ENCODE measurements at regions not wholly inside any gene's neighbourhood (a gene's known extent, or its start where the extent isn't known, plus 50 kb on each side); places are given as distances from the start of the nearest gene placed in this dataset.
A peak's percentile ranks its signal among the peaks of the same experiment; 100 is the strongest.

DNA sequence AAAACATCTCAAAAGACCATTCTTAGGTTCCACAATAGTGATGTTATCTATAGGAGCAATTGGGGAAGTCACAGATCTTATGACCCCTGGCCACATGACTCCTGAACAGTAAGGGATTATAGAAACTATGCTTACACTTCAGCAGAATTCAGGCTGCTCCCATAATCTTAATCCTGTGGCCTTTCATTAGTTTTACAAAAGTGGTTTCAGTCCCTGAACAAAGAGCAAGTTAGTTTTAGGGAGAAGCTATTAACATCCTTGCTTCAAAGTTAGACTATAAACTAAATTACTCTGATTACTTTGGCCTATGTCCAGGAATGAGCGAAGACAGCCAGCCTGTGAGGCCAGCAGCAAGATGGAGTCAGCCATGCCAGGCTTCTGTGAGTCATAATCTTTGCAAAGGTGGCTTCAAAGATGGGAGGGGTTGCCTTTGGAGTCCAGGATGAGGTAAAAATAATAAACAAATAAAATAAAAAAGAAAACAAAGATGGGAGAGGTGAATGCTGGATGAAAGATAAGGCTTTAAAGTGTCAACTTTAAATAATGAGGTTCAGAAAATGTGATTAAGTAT, 168.7 kb upstream of the NDUFV2 start (continued):
- TF ChIP-seq BHLHE40 (IDR thresholded peaks at IDR 0.05; ENCODE audit: low read length) (no peak), PCBP2 (IDR thresholded peaks at IDR 0.05; ENCODE audit: low read depth, low read length, poor library complexity, severe bottlenecking) (no peak), ELF4 (CRISPR knock-in tag; IDR thresholded peaks at IDR 0.05) (no peak), THRAP3 (IDR thresholded peaks at IDR 0.05; ENCODE audit: borderline replicate concordance) (no peak), TCFL5 (CRISPR knock-in tag; conservative IDR thresholded peaks at IDR 0.05) (0 out of 2 replicates have a peak, but pooled peaks have one; percentile 58), ZNF165 (CRISPR knock-in tag; IDR thresholded peaks at IDR 0.05; ENCODE audit: borderline replicate concordance) (no peak), JUND (IDR thresholded peaks at IDR 0.05; ENCODE audit: borderline replicate concordance, low read depth, low read length) (no peak), JUND (tag; IDR thresholded peaks at IDR 0.05; ENCODE audit: borderline replicate concordance, low read depth, low read length) (0 out of 3 replicates have a peak, but pooled peaks have one; percentile 11), PTRF (tag; IDR thresholded peaks at IDR 0.05) (peak; percentile 84), HMGN3 (IDR thresholded peaks at IDR 0.05; ENCODE audit: borderline replicate concordance, extremely low read depth, insufficient read length, low read depth, low read length) (no peak), SMAD4 (CRISPR knock-in tag; conservative IDR thresholded peaks at IDR 0.05) (0 out of 2 replicates have a peak, but pooled peaks have one; percentile 26), DDX20 (tag; IDR thresholded peaks at IDR 0.05; ENCODE audit: low read depth) (peak; percentile 89), CTBP1 (IDR thresholded peaks at IDR 0.05; ENCODE audit: borderline replicate concordance) (no peak), GTF2F1 (IDR thresholded peaks at IDR 0.05; ENCODE audit: low read depth, low read length) (no peak), ZNF354B (CRISPR knock-in tag; IDR thresholded peaks at IDR 0.05) (no peak), NFXL1 (CRISPR knock-in tag; IDR thresholded peaks at IDR 0.05) (no peak)
- TF ChIP-seq, protein P1, sequence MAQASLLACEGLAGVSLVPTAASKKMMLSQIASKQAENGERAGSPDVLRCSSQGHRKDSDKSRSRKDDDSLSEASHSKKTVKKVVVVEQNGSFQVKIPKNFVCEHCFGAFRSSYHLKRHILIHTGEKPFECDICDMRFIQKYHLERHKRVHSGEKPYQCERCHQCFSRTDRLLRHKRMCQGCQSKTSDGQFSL (CRISPR knock-in tag; IDR thresholded peaks at IDR 0.05): no peak
- TF ChIP-seq, protein P1 (tag; IDR thresholded peaks at IDR 0.05): peak in 1 of 2 experiments; percentile 61; a peak in 1 of 4 replicates
- TF ChIP-seq, protein P2, sequence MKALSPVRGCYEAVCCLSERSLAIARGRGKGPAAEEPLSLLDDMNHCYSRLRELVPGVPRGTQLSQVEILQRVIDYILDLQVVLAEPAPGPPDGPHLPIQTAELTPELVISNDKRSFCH (CRISPR knock-in tag; IDR thresholded peaks at IDR 0.05): no peak
- TF ChIP-seq, protein P2 (tag; IDR thresholded peaks at IDR 0.05): no peak
- TF ChIP-seq, protein P3, sequence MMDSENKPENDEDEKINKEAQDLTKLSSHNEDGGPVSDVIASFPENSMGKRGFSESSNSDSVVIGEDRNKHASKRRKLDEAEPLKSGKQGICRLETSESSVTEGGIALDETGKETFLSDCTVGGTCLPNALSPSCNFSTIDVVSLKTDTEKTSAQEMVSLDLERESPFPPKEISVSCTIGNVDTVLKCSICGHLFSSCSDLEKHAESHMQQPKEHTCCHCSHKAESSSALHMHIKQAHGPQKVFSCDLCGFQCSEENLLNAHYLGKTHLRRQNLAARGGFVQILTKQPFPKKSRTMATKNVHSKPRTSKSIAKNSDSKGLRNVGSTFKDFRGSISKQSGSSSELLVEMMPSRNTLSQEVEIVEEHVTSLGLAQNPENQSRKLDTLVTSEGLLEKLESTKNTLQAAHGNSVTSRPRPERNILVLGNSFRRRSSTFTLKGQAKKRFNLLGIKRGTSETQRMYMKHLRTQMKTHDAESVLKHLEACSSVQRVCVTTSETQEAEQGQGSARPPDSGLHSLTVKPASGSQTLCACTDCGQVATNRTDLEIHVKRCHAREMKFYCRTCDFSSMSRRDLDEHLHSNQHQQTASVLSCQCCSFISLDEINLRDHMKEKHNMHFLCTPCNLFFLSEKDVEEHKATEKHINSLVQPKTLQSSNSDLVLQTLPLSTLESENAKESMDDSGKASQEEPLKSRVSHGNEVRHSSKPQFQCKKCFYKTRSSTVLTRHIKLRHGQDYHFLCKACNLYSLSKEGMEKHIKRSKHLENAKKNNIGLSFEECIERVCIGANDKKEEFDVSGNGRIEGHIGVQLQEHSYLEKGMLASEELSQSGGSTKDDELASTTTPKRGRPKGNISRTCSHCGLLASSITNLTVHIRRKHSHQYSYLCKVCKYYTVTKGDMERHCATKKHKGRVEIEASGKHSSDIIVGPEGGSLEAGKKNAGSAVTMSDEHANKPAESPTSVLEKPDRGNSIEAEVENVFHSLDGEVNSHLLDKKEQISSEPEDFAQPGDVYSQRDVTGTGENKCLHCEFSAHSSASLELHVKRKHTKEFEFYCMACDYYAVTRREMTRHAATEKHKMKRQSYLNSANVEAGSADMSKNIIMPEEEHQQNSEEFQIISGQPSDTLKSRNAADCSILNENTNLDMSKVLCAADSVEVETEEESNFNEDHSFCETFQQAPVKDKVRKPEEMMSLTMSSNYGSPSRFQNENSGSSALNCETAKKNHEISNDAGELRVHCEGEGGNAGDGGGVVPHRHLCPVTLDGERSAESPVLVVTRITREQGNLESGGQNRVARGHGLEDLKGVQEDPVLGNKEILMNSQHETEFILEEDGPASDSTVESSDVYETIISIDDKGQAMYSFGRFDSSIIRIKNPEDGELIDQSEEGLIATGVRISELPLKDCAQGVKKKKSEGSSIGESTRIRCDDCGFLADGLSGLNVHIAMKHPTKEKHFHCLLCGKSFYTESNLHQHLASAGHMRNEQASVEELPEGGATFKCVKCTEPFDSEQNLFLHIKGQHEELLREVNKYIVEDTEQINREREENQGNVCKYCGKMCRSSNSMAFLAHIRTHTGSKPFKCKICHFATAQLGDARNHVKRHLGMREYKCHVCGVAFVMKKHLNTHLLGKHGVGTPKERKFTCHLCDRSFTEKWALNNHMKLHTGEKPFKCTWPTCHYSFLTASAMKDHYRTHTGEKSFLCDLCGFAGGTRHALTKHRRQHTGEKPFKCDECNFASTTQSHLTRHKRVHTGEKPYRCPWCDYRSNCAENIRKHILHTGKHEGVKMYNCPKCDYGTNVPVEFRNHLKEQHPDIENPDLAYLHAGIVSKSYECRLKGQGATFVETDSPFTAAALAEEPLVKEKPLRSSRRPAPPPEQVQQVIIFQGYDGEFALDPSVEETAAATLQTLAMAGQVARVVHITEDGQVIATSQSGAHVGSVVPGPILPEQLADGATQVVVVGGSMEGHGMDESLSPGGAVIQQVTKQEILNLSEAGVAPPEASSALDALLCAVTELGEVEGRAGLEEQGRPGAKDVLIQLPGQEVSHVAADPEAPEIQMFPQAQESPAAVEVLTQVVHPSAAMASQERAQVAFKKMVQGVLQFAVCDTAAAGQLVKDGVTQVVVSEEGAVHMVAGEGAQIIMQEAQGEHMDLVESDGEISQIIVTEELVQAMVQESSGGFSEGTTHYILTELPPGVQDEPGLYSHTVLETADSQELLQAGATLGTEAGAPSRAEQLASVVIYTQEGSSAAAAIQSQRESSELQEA (IDR thresholded peaks at IDR 0.05; ENCODE audit: low read depth): no peak

All from K562 (cell line).